ENCODE measurements at regions not wholly inside any gene's neighbourhood (a gene's known extent, or its start where the extent isn't known, plus 50 kb on each side); places are given as distances from the start of the nearest gene placed in this dataset.

- TF ChIP-seq CTCF (conservative IDR thresholded peaks at IDR 0.05; ENCODE audit: low read length) (no peak), EZH2phosphoT487 (IDR thresholded peaks at IDR 0.05; ENCODE audit: borderline replicate concordance, low read depth, low read length) (no peak)
- intact Hi-C loops (cut with micrococcal nuclease; ENCODE audit: unreplicated experiment): no loop called here
- H3K27ac ChIP-seq (ENCODE audit: low read depth, low read length, poor library complexity, severe bottlenecking): no peak overlapping the region
- no peaks in the 10 kb centered on the region for H3K4me1 ChIP-seq (ENCODE audit: insufficient read depth, low read length, poor library complexity, severe bottlenecking)
- no peak overlapping the region for H3K4me3 ChIP-seq (ENCODE audit: low read depth, low read length, poor library complexity, severe bottlenecking)
- POLR2A ChIA-PET: interaction anchor here (1.2 kb wide), 1 partner anchor 11 kb away, joined by 3 read pairs; no protein-coding TSS in a partner anchor
- H3K79me2 ChIP-seq (ENCODE audit: insufficient read depth, low read depth, low read length): no peaks in the 10 kb centered on the region
- no peaks in the 10 kb centered on the region for H3K36me3 ChIP-seq (ENCODE audit: insufficient read depth, low read length)
- no peak overlapping the region for H2AFZ ChIP-seq (ENCODE audit: low read length)
- DNase-seq (ENCODE audit: low spot score): no peak
- CTCF ChIA-PET (ENCODE audit: unreplicated experiment): no interaction called here
- H3K9me2 ChIP-seq (ENCODE audit: insufficient read depth, low read length): no peaks in the 10 kb centered on the region
- no peaks in the 10 kb centered on the region for H4K20me1 ChIP-seq (ENCODE audit: insufficient read depth, low read length)
- no TSS peak for BruUV-seq (replicated peaks)
- no peaks in the 10 kb centered on the region for H3K9me3 ChIP-seq (ENCODE audit: low read length)
- no peak overlapping the region for H3K4me2 ChIP-seq (ENCODE audit: low read length)
Observed at GRCh38 chr2:2561346-2562095, 230.4 kb upstream of the MYT1L start.

GRCh38 chr2:2560374-2561015, 229.4 kb upstream of the MYT1L start:
- POLR2A ChIA-PET: no interaction called here
- no peak overlapping the region for H3K27ac ChIP-seq (ENCODE audit: low read depth, low read length, poor library complexity, severe bottlenecking)
- no peaks in the 10 kb centered on the region for H3K36me3 ChIP-seq (ENCODE audit: insufficient read depth, low read length)
- H3K9me2 ChIP-seq (ENCODE audit: insufficient read depth, low read length): no peaks in the 10 kb centered on the region
- CTCF ChIA-PET (ENCODE audit: unreplicated experiment): no interaction called here
- H3K79me2 ChIP-seq (ENCODE audit: insufficient read depth, low read depth, low read length): no peaks in the 10 kb centered on the region
- intact Hi-C loops (cut with micrococcal nuclease; ENCODE audit: unreplicated experiment): no loop called here
- DNase-seq (ENCODE audit: low spot score): no peak
- H2AFZ ChIP-seq (ENCODE audit: low read length): no peak overlapping the region
- H4K20me1 ChIP-seq (ENCODE audit: insufficient read depth, low read length): no peaks in the 10 kb centered on the region
- H3K9me3 ChIP-seq (ENCODE audit: low read length): no peaks in the 10 kb centered on the region
- no peak for TF ChIP-seq EZH2phosphoT487 (IDR thresholded peaks at IDR 0.05; ENCODE audit: borderline replicate concordance, low read depth, low read length)
- no peak for TF ChIP-seq CTCF (conservative IDR thresholded peaks at IDR 0.05; ENCODE audit: low read length)
- no peak overlapping the region for H3K4me3 ChIP-seq (ENCODE audit: low read depth, low read length, poor library complexity, severe bottlenecking)
- no peaks in the 10 kb centered on the region for H3K4me1 ChIP-seq (ENCODE audit: insufficient read depth, low read length, poor library complexity, severe bottlenecking)
- BruUV-seq (replicated peaks): no TSS peak
- H3K4me2 ChIP-seq (ENCODE audit: low read length): no peak overlapping the region

DNA sequence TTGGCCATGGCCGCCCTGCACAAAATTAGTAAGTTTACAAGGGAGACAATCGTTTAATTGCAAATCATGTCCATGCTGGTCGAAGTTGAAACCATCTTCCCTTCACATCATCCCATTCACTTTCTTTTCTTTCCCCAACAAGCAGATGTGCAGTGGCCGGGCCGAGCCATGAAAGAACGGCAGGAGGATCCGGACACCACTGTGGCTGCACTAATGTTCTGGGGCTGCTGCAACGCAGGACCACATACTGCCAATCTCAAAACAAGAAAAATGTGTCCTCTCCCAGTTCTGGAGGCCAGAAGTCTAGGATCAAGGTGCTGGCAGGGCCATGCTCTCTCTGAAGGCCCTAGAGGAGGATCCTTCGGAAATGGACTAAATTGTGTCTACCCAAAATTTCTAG, 227.4 kb upstream of the MYT1L start:
- Histone ChIP-seq H3K4me1 (ENCODE audit: insufficient read depth, low read length, poor library complexity, severe bottlenecking) (no peaks in the 10 kb centered on the region), H3K4me2 (ENCODE audit: low read length) (no peak overlapping the region), H3K79me2 (ENCODE audit: insufficient read depth, low read depth, low read length) (no peaks in the 10 kb centered on the region), H2AFZ (ENCODE audit: low read length) (no peak overlapping the region), H3K27ac (ENCODE audit: low read depth, low read length, poor library complexity, severe bottlenecking) (no peak overlapping the region), H3K36me3 (ENCODE audit: insufficient read depth, low read length) (no peaks in the 10 kb centered on the region), H4K20me1 (ENCODE audit: insufficient read depth, low read length) (no peaks in the 10 kb centered on the region), H3K9me2 (ENCODE audit: insufficient read depth, low read length) (no peaks in the 10 kb centered on the region), H3K9me3 (ENCODE audit: low read length) (no peaks in the 10 kb centered on the region), H3K4me3 (ENCODE audit: low read depth, low read length, poor library complexity, severe bottlenecking) (no peak overlapping the region)
- DNase-seq (ENCODE audit: low spot score): no peak
- intact Hi-C loops (cut with micrococcal nuclease; ENCODE audit: unreplicated experiment): no loop called here
- POLR2A ChIA-PET: no interaction called here
- CTCF ChIA-PET (ENCODE audit: unreplicated experiment): no interaction called here
- BruUV-seq (replicated peaks): no TSS peak
- TF ChIP-seq CTCF (conservative IDR thresholded peaks at IDR 0.05; ENCODE audit: low read length) (no peak), EZH2phosphoT487 (IDR thresholded peaks at IDR 0.05; ENCODE audit: borderline replicate concordance, low read depth, low read length) (no peak)
